ENCODE measurements at regions not wholly inside any gene's neighbourhood (a gene's known extent, or its start where the extent isn't known, plus 50 kb on each side); places are given as distances from the start of the nearest gene placed in this dataset.

DNA sequence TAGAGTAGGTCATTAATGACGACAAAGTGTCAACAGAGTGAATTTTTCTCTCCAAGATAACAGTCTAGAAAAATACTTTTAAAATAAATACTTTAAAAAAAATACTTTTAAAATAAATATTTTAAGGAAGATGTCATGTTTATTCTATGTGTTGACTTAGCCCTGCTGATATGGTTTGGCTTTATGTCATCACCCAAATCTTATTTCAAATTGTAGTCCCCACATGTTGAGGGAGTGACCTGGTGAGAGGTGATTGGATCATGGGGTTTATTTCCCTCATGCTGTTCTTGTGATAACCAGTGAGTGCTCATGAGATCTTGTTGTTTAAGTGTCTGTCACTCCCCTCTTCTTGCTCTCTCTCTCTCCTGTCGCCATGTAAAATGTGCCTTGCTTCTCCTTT lies 754.9 kb upstream of the SLIT2 start:
- Histone ChIP-seq H3K79me2 (ENCODE audit: insufficient read depth, low read length) (no peaks in the 10 kb centered on the region), H3K27ac (ENCODE audit: insufficient read length, low read depth, low read length) (no peak overlapping the region), H2BK20ac (ENCODE audit: low read depth, low read length, poor library complexity, severe bottlenecking) (no peak overlapping the region), H3K23me2 (ENCODE audit: insufficient read length, low read depth, low read length, poor library complexity, severe bottlenecking) (no peaks in the 10 kb centered on the region), H4K5ac (ENCODE audit: insufficient read length, low read depth, low read length) (no peak overlapping the region), H4K20me1 (ENCODE audit: control insufficient read depth, insufficient read depth, insufficient read length) (no peaks in the 10 kb centered on the region), H3T11ph (ENCODE audit: low read length) (no peak overlapping the region), H3K9me3 (ENCODE audit: control insufficient read depth, low read depth, low read length) (no peaks in the 10 kb centered on the region), H2AK5ac (ENCODE audit: insufficient read length, low read length) (no peak overlapping the region), H3K23ac (ENCODE audit: insufficient read length, low read depth, low read length) (no peak overlapping the region), H4K8ac (replicated peaks; ENCODE audit: insufficient read length, low read depth, low read length) (no peak overlapping the region), H4K91ac (ENCODE audit: insufficient read length, low read depth, low read length) (no peak overlapping the region), H2AFZ (ENCODE audit: low read length) (no peak overlapping the region), H3K18ac (ENCODE audit: insufficient read length, low read depth, low read length) (no peak overlapping the region), H3K56ac (ENCODE audit: insufficient read length, low read depth, low read length) (no peak overlapping the region), H3K4me1 (ENCODE audit: insufficient read depth, low read length) (no peaks in the 10 kb centered on the region), H2BK5ac (ENCODE audit: insufficient read length, low read length) (no peak overlapping the region), H2BK15ac (ENCODE audit: low read depth, low read length) (no peak overlapping the region), H2BK120ac (ENCODE audit: low read depth, low read length, poor library complexity, severe bottlenecking) (no peak overlapping the region), H3K27me3 (ENCODE audit: insufficient read depth, low read length) (no peaks in the 10 kb centered on the region), H2BK12ac (ENCODE audit: insufficient read length, low read depth, low read length) (no peak overlapping the region), H3K4me2 (ENCODE audit: insufficient read depth, insufficient read length, low read length) (no peak overlapping the region), H3K79me1 (ENCODE audit: insufficient read depth, low read depth, low read length, poor library complexity, severe bottlenecking) (no peaks in the 10 kb centered on the region), H3K4ac (ENCODE audit: low read depth, low read length) (no peak overlapping the region), H3K14ac (ENCODE audit: insufficient read depth, low read length) (no peak overlapping the region), H3K9ac (ENCODE audit: extremely low read depth, insufficient read length, low read length) (no peak overlapping the region)
- Mint-ChIP-seq H3K27me3 (ENCODE audit: low read depth) (no peaks in the 10 kb centered on the region), H3K4me1 (no peaks in the 10 kb centered on the region; a peak in 2 of 4 replicates), H3K4me3 (no peak overlapping the region), H3K36me3 (ENCODE audit: insufficient read depth in 1 of 3, low read depth in 3 of 3) (no peaks in the 10 kb centered on the region), H3K27ac (no peak overlapping the region), H3K9me3 (no peaks in the 10 kb centered on the region)
- TF ChIP-seq, protein P1, sequence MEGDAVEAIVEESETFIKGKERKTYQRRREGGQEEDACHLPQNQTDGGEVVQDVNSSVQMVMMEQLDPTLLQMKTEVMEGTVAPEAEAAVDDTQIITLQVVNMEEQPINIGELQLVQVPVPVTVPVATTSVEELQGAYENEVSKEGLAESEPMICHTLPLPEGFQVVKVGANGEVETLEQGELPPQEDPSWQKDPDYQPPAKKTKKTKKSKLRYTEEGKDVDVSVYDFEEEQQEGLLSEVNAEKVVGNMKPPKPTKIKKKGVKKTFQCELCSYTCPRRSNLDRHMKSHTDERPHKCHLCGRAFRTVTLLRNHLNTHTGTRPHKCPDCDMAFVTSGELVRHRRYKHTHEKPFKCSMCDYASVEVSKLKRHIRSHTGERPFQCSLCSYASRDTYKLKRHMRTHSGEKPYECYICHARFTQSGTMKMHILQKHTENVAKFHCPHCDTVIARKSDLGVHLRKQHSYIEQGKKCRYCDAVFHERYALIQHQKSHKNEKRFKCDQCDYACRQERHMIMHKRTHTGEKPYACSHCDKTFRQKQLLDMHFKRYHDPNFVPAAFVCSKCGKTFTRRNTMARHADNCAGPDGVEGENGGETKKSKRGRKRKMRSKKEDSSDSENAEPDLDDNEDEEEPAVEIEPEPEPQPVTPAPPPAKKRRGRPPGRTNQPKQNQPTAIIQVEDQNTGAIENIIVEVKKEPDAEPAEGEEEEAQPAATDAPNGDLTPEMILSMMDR (conservative IDR thresholded peaks at IDR 0.05): no peak
- WGBS (ENCODE audit: extremely low coverage, insufficient read length, low lambda C conversion rate): no CpG with 5 or more reads among the region's 2 CpGs
- DNase-seq: no peak
